Heart right ventricle (tissue), 16 donors: ENCODE measurements at regions not wholly inside any gene's neighbourhood (a gene's known extent, or its start where the extent isn't known, plus 50 kb on each side); places are given as distances from the start of the nearest gene placed in this dataset.

Source experiments
- ATAC-seq, 8 donors: fragments of 200-7000 bp; cut with Tn5 transposase; one replicate each; pipeline ENCODE4 v1.9.1; 2020; ENCODE audit warnings: mild to moderate bottlenecking in 8 of 8, moderate library complexity in 8 of 8, moderate number of reproducible peaks in 1 of 8
- DNase-seq, 2 donors: peaks; one replicate each; pipeline ENCODE4 v3.0.0-alpha.2; 2020
- H3K27ac ChIP-seq, 10 donors: fragments of 200-600 bp; sonication (generic) in 2 of 10; one replicate each; pipeline versions ENCODE4 v1.5.0 to v1.8.0; 2020 to 2022; ENCODE audit warnings: mild to moderate bottlenecking in 3 of 10
- H3K27me3 ChIP-seq, 7 donors: fragments of 200-600 bp; one replicate each; pipeline ENCODE4 v1.8.0; 2021 to 2022; ENCODE audit warnings: mild to moderate bottlenecking in 2 of 7
- H3K36me3 ChIP-seq, 9 donors: fragments of 200-600 bp; sonication (generic) in 1 of 9; one replicate each; pipeline versions ENCODE4 v1.5.0 to v1.8.0; 2020 to 2022; ENCODE audit warnings: mild to moderate bottlenecking in 2 of 9
- H3K4me1 ChIP-seq, 9 donors: fragments of 200-600 bp; sonication (generic) in 1 of 9; one replicate each; pipeline versions ENCODE4 v1.5.0 to v1.8.0; 2020 to 2022; ENCODE audit warnings: mild to moderate bottlenecking in 4 of 9
- H3K4me3 ChIP-seq, 10 donors: fragments of 200-600 bp; sonication (generic) in 2 of 10; one replicate each; pipeline versions ENCODE4 v1.5.0 to v1.8.0; 2020 to 2022; ENCODE audit warnings: mild to moderate bottlenecking in 7 of 10, moderate library complexity in 2 of 10
- H3K9me3 ChIP-seq, 11 donors: fragments of 200-600 bp in 10 of 11; sonication (generic) in 2 of 11; one replicate each; pipeline versions ENCODE4 v1.5.0 to v1.8.0; 2013 to 2022; ENCODE audit warnings: mild to moderate bottlenecking in 2 of 11, control low read depth in 1 of 11, moderate library complexity in 1 of 11
- CTCF ChIP-seq, 9 donors: fragments of 200-600 bp; sonication (generic) in 2 of 9; IDR thresholded peaks; one replicate each; pipeline versions ENCODE4 v1.5.0 to v1.8.0; 2021 to 2022; ENCODE audit warnings: antibody characterized with exemption in 9 of 9, mild to moderate bottlenecking in 5 of 9, moderate library complexity in 1 of 9
- WGBS, 2 donors: extraction: QIAGEN DNeasy Blood & Tissue Kit; methylation state at CpG; one replicate each; pipeline ENCODE4 v1.1.7; 2013; ENCODE audit warnings: inconsistent platforms in 1 of 2; 5-methylcytosine and 5-hydroxymethylcytosine counted together
- intact Hi-C, 10 donors: fragments of 100-400 bp; cut with DNase I; formaldehyde crosslinking; loops; one replicate each; pipeline versions ENCODE4 v1.11.1 to v1.14.2; 2022
- donor health status: Arrhythmogenic right ventricular cardiomyopathy.
- donor health status: ischemic (EF 13 %, LVEDD 7.1; RV severe dilation, severe dysfunction).
- donor health status: healthy with polysubstance abuse.
- donor health status: DM: no; HTN: yes; CAD: no.
- donor health status: DM: no; HTN: no; CAD: no.
- donor health status: ischemic (EF 25% LVEDD 6.9; RV normal size, moderate dysfunction).
- donor health status: ischemic (EF 25% LVEDD 5.7; RV mildly dilated, moderate dysfunction).
- donor health status: healthy.
- donor health status: DM: yes; HTN: yes; CAD: no.
- donor health status: Ischemic cardiomyopathy.
- donor health status: ischemic (EF 35%, LVEDD 5.7; RV mildly dilated, moderate dysfunction).
- donor health status: nonischemic (EF 11% LVEDD 7.7; RV severe dilation, severe dysfunction).
- donor health status: DM: yes; HTN: yes; CAD: no.
- donor health status: PGD.
- donor health status: ischemic (EF 29% LVEDD 5.4; RV normal size, mild dysfunction).
- donor health status: nonischemic (EF 23%, LVEDD 6.1; RV moderate dilation, normal function).

- Histone ChIP-seq H3K27ac (no peak overlapping the region), H3K4me3 (no peak overlapping the region), H3K36me3 (no peaks in the 10 kb centered on the region), H3K9me3 (no peaks in the 10 kb centered on the region), H3K4me1 (peaks cover 0 to 14% (median 2%) of the 10 kb centered on the region in 9 donors), H3K27me3 (peaks cover 0 to 14% (median 0%) of the 10 kb centered on the region in 7 donors)
- 66 to 70% methylated on average over 2 of the region's 2 CpGs for WGBS, 2 donors
- intact Hi-C loops = no loop called here
- no peak for TF ChIP-seq CTCF (IDR thresholded peaks at IDR 0.05)
- peak in 1 of 8 donors; percentile 17 for ATAC-seq
- DNase-seq = no peak
Measured at GRCh38 chr12:24555730-24556129, 393.2 kb downstream of the BCAT1 start.

- 66 to 67% methylated on average over 11 of the region's 11 CpGs for WGBS, 2 donors
- peak in 2 of 8 donors; percentile 7 to 34 for ATAC-seq
- peaks cover 0 to 7% (median 0%) of the 10 kb centered on the region in 9 donors for H3K4me1 ChIP-seq
- H3K4me3 ChIP-seq = no peak overlapping the region
- intact Hi-C loops = no loop called here
- TF ChIP-seq CTCF (IDR thresholded peaks at IDR 0.05) = no peak
- peaks cover 0 to 6% (median 0%) of the 10 kb centered on the region in 7 donors for H3K27me3 ChIP-seq
- H3K36me3 ChIP-seq = no peaks in the 10 kb centered on the region
- H3K27ac ChIP-seq = peak overlapping the region in 1 of 10 donors; percentile 4
- DNase-seq = peak in 1 of 2 donors; percentile 8
- no peaks in the 10 kb centered on the region for H3K9me3 ChIP-seq
Measured at GRCh38 chr12:24554612-24555295, 394.1 kb downstream of the BCAT1 start.

GRCh38 chr12:24553259-24553658 lies 395.6 kb downstream of the BCAT1 start:
- H3K4me1 ChIP-seq = peaks cover 0 to 7% (median 0%) of the 10 kb centered on the region in 9 donors
- intact Hi-C loops = no loop called here
- H3K27me3 ChIP-seq = peaks cover 0 to 5% (median 0%) of the 10 kb centered on the region in 7 donors
- H3K4me3 ChIP-seq = no peak overlapping the region
- H3K9me3 ChIP-seq = no peaks in the 10 kb centered on the region
- no peaks in the 10 kb centered on the region for H3K36me3 ChIP-seq
- no peak overlapping the region for H3K27ac ChIP-seq
- ATAC-seq = no peak
- no peak for DNase-seq
- WGBS, 2 donors = 84 to 91% methylated on average over 3 of the region's 3 CpGs
- TF ChIP-seq CTCF (IDR thresholded peaks at IDR 0.05) = no peak

GRCh38 chr12:24551163-24551786 lies 397.6 kb downstream of the BCAT1 start:
- no peaks in the 10 kb centered on the region for H3K36me3 ChIP-seq
- intact Hi-C loops = no loop called here
- peaks cover 0 to 5% (median 0%) of the 10 kb centered on the region in 7 donors for H3K27me3 ChIP-seq
- H3K9me3 ChIP-seq = no peaks in the 10 kb centered on the region
- H3K4me3 ChIP-seq = peak overlapping the region in 1 of 10 donors; percentile 11
- no peak for TF ChIP-seq CTCF (IDR thresholded peaks at IDR 0.05)
- peaks cover 0 to 7% (median 0%) of the 10 kb centered on the region in 9 donors for H3K4me1 ChIP-seq
- WGBS, 2 donors = 63 to 70% methylated on average over 10 of the region's 10 CpGs
- DNase-seq = no peak
- ATAC-seq = no peak
- H3K27ac ChIP-seq = no peak overlapping the region
